Endothelial cell of umbilical vein (primary cell): ENCODE measurements at regions not wholly inside any gene's neighbourhood (a gene's known extent, or its start where the extent isn't known, plus 50 kb on each side); places are given as distances from the start of the nearest gene placed in this dataset.

Source experiments
- BruUV-seq: library from RNA; stranded (reverse); fragments of 400-500 nt; replicated peaks from 2 replicates; lab custom pipeline; 2021; lab: Mats Ljungman, UMichigan
- CTCF ChIA-PET: fragments of 300-600, 350-600 bp; sonication (Branson Sonifier 250); formaldehyde crosslinking; loops from one replicate; lab custom pipeline; 2021; ENCODE audit warnings: antibody characterized with exemption, inconsistent platforms; lab: Charles Lee
- POLR2A ChIA-PET: fragments of 300-600, 350-600 bp; sonication (Branson Sonifier 250); formaldehyde crosslinking; loops from one replicate; lab custom pipeline; 2021; ENCODE audit warnings: antibody characterized with exemption, inconsistent platforms; lab: Charles Lee
- DNase-seq: peaks from one replicate; pipeline ENCODE4 v3.0.0-alpha.2; 2011; ENCODE audit warnings: low read depth, low spot score
- FAIRE-seq: peaks from 2 replicates; lab custom pipeline; 2011; peaks lifted over from hg19 to GRCh38; lab: Jason Lieb, UNC
- H2AFZ ChIP-seq: 2 replicates; pipeline ENCODE4 v1.6.0; 2012; ENCODE audit warnings: low read depth, low read length, control low read depth, inconsistent platforms
- H3K27ac ChIP-seq: 2 replicates; pipeline ENCODE4 v1.5.1; 2011; ENCODE audit warnings: low read depth, mild to moderate bottlenecking, control low read depth, low read length, moderate library complexity; ENCODE audit not compliant: insufficient read depth
- H3K27me3 ChIP-seq, 2 experiments: 2 replicates each; pipeline versions ENCODE4 v1.6.0 to v1.6.1; 2011; ENCODE audit warnings: low read length in 2 of 2, mixed read lengths in 1 of 2; ENCODE audit not compliant: control insufficient read depth in 2 of 2, insufficient read depth in 2 of 2
- H3K36me3 ChIP-seq, 2 experiments: 2 replicates in 1 of 2; 3 replicates in 1 of 2; pipeline ENCODE4 v1.5.1; 2011; ENCODE audit warnings: low read length in 2 of 2, mild to moderate bottlenecking in 1 of 2, moderate library complexity in 1 of 2; ENCODE audit not compliant: control insufficient read depth in 2 of 2, insufficient read depth in 2 of 2; ENCODE audit errors: extremely low read depth in 1 of 2
- H3K4me1 ChIP-seq: 3 replicates; pipeline ENCODE4 v1.5.1; 2011; ENCODE audit warnings: mild to moderate bottlenecking, low read length; ENCODE audit not compliant: control insufficient read depth, insufficient read depth; ENCODE audit errors: extremely low read depth
- H3K4me2 ChIP-seq: 2 replicates; pipeline ENCODE4 v1.6.1; 2011; ENCODE audit warnings: low read length, control low read depth, mixed read lengths; ENCODE audit not compliant: insufficient read depth
- H3K4me3 ChIP-seq, 3 experiments: fragments of 200-600 bp in 1 of 3; sonication (generic), shearing (Covaris generic) in 1 of 3; replicated peaks in 1 of 3; 2 replicates each; pipeline ENCODE4 v1.5.1; 2011 to 2016; ENCODE audit warnings: control low read depth in 3 of 3, low read length in 3 of 3, mild to moderate bottlenecking in 2 of 3, inconsistent platforms in 1 of 3, low read depth in 1 of 3, moderate library complexity in 1 of 3; ENCODE audit not compliant: insufficient read depth in 1 of 3
- H3K79me2 ChIP-seq: 2 replicates; pipeline ENCODE4 v1.6.0; 2012; ENCODE audit warnings: low read length, inconsistent platforms; ENCODE audit not compliant: control insufficient read depth, insufficient read depth
- H3K9ac ChIP-seq: replicated peaks from 2 replicates; pipeline ENCODE3; 2011; ENCODE audit warnings: low read length, control low read depth; ENCODE audit not compliant: insufficient read depth; ENCODE audit errors: extremely low read depth
- H3K9me1 ChIP-seq: replicated peaks from 3 replicates; pipeline ENCODE4 v1.6.0; 2011; ENCODE audit warnings: mild to moderate bottlenecking, low read length; ENCODE audit not compliant: control insufficient read depth, insufficient read depth; ENCODE audit errors: extremely low read depth
- H3K9me3 ChIP-seq: replicated peaks from 2 replicates; pipeline ENCODE4 v1.5.1; 2012; ENCODE audit warnings: low read length, inconsistent platforms; ENCODE audit not compliant: control insufficient read depth, insufficient read depth
- H4K20me1 ChIP-seq: replicated peaks from 2 replicates; pipeline ENCODE3; 2011; ENCODE audit warnings: mild to moderate bottlenecking, low read length; ENCODE audit not compliant: control insufficient read depth, insufficient read depth; ENCODE audit errors: extremely low read depth
- EZH2 ChIP-seq: IDR thresholded peaks from 2 replicates; pipeline ENCODE4 v1.6.1; 2012; ENCODE audit warnings: borderline replicate concordance, low read depth, mild to moderate bottlenecking, moderate library complexity, low read length, inconsistent platforms; ENCODE audit not compliant: severe bottlenecking
- FOS ChIP-seq: IDR thresholded peaks from 2 replicates; pipeline ENCODE4 v1.6.1; 2011; ENCODE audit warnings: mild to moderate bottlenecking, low read length, moderate library complexity, borderline replicate concordance; ENCODE audit not compliant: insufficient read depth
- GATA2 ChIP-seq: IDR thresholded peaks from 2 replicates; pipeline ENCODE4 v1.7.0; 2011; ENCODE audit warnings: low read depth, mild to moderate bottlenecking, moderate library complexity, mixed read lengths, low read length; ENCODE audit not compliant: insufficient read length, insufficient read depth
- JUN ChIP-seq: IDR thresholded peaks from 2 replicates; pipeline ENCODE4 v1.6.1; 2011; ENCODE audit warnings: borderline replicate concordance, low read depth; ENCODE audit not compliant: insufficient read length, insufficient read depth
- MYC ChIP-seq: IDR thresholded peaks from one replicate; pipeline ENCODE4 v1.6.1; 2011; ENCODE audit warnings: mild to moderate bottlenecking, low read depth, low read length
- POLR2A ChIP-seq: IDR thresholded peaks from 2 replicates; pipeline ENCODE4 v1.6.1; 2012; ENCODE audit warnings: low read depth, mild to moderate bottlenecking, control low read depth, low read length
- POLR2AphosphoS5 ChIP-seq: IDR thresholded peaks from 2 replicates; pipeline ENCODE4 v1.6.1; 2012; ENCODE audit warnings: low read depth, mild to moderate bottlenecking, control low read depth, low read length, moderate library complexity; ENCODE audit not compliant: insufficient read depth
- dilution Hi-C: fragments of 300-500 bp; cut with MboI; formaldehyde crosslinking; loops from one replicate; pipeline ENCODE4 v1.15.0; 2019; ENCODE audit warnings: low sequenced_read_pairs; ENCODE audit not compliant: extremely low pct_ligation_motif_present
- intact Hi-C: fragments of 100-400 bp; cut with micrococcal nuclease; formaldehyde crosslinking; loops from one replicate; pipeline ENCODE4 v1.10.0; 2022
- TF ChIP-seq, protein P1 (sequence below), 2 donors: IDR thresholded peaks; 1 replicate in 1 of 2; 2 replicates in 1 of 2; pipeline ENCODE4 v1.5.1; 2011; ENCODE audit warnings: low read length in 2 of 2, mild to moderate bottlenecking in 2 of 2, moderate library complexity in 2 of 2, control low read depth in 1 of 2, inconsistent platforms in 1 of 2, low read depth in 1 of 2; ENCODE audit not compliant: insufficient read depth in 1 of 2; ENCODE audit errors: extremely low read depth in 1 of 2
- TF ChIP-seq, protein P2 (sequence below): IDR thresholded peaks from 2 replicates; pipeline ENCODE4 v1.6.1; 2011; ENCODE audit not compliant: insufficient read depth, insufficient read length

DNA sequence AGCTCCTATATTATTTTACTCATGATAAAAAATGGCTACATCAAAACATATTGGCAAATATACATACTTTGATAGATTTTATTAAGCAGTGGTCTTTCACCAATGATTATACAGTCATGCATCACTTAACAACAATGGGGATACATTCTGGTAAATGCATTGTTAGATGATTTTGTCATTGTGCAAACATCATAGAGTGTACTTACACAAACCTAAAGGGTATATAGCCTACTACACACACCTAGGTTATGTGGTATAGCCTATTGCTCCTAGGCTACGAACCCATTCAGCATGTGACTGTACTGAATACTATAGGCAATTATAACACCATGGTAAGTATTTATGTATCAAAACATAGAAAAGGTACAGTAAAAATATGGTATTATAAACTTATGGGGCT is 98.9 kb upstream of the IL6 start:
- TF ChIP-seq, protein P1, sequence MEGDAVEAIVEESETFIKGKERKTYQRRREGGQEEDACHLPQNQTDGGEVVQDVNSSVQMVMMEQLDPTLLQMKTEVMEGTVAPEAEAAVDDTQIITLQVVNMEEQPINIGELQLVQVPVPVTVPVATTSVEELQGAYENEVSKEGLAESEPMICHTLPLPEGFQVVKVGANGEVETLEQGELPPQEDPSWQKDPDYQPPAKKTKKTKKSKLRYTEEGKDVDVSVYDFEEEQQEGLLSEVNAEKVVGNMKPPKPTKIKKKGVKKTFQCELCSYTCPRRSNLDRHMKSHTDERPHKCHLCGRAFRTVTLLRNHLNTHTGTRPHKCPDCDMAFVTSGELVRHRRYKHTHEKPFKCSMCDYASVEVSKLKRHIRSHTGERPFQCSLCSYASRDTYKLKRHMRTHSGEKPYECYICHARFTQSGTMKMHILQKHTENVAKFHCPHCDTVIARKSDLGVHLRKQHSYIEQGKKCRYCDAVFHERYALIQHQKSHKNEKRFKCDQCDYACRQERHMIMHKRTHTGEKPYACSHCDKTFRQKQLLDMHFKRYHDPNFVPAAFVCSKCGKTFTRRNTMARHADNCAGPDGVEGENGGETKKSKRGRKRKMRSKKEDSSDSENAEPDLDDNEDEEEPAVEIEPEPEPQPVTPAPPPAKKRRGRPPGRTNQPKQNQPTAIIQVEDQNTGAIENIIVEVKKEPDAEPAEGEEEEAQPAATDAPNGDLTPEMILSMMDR (IDR thresholded peaks at IDR 0.05; ENCODE audit: extremely low read depth in 1 of 2, insufficient read depth in 1 of 2, low read depth in 1 of 2, low read length in 2 of 2), result no peak
- TF ChIP-seq GATA2, result no peak
- no peak for TF ChIP-seq MYC
- TF ChIP-seq POLR2AphosphoS5, result no peak
- no peak for TF ChIP-seq JUN
- TF ChIP-seq, protein P2, sequence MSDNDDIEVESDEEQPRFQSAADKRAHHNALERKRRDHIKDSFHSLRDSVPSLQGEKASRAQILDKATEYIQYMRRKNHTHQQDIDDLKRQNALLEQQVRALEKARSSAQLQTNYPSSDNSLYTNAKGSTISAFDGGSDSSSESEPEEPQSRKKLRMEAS, result no peak
- TF ChIP-seq EZH2, result no peak
- TF ChIP-seq POLR2A, result no peak
- no peak for TF ChIP-seq FOS
- no TSS peak for BruUV-seq

More for the DNA sequence above, 98.9 kb upstream of the IL6 start:
- no peak overlapping the region for H3K4me3 ChIP-seq
- no peaks in the 10 kb centered on the region for H3K36me3 ChIP-seq
- dilution Hi-C loops, result no loop called here
- no peaks in the 10 kb centered on the region for H3K9me3 ChIP-seq
- H4K20me1 ChIP-seq, result no peaks in the 10 kb centered on the region
- ChIA-PET POLR2A (no interaction called here), CTCF (no interaction called here)
- DNase-seq (no peak), FAIRE-seq (no peak)
- no peaks in the 10 kb centered on the region for H3K79me2 ChIP-seq
- no peak overlapping the region for H3K9ac ChIP-seq
- H3K4me1 ChIP-seq, result peaks cover 30% of the 10 kb centered on the region
- no peak overlapping the region for H3K27ac ChIP-seq
- no peak overlapping the region for H2AFZ ChIP-seq
- H3K27me3 ChIP-seq, result no peaks in the 10 kb centered on the region
- no peaks in the 10 kb centered on the region for H3K9me1 ChIP-seq
- no peak overlapping the region for H3K4me2 ChIP-seq
- intact Hi-C loops, result no loop called here
